IMR-90 (cell line): ENCODE measurements at regions not wholly inside any gene's neighbourhood (a gene's known extent, or its start where the extent isn't known, plus 50 kb on each side); places are given as distances from the start of the nearest gene placed in this dataset.

Experiments used
- ATAC-seq: fragments of 200-7000 bp; cut with Tn5 transposase; 2 replicates; pipeline ENCODE4 v1.9.1; 2020; ENCODE audit warnings: low read depth, mild to moderate bottlenecking, moderate library complexity
- BruUV-seq: library from RNA; stranded (reverse); fragments of 400-500 nt; replicated peaks from 2 replicates; lab custom pipeline; 2021; lab: Mats Ljungman, UMichigan
- CTCF ChIA-PET: fragments of 300-600 bp; formaldehyde crosslinking; extraction: SDS; loops from one replicate; lab custom pipeline; 2021; ENCODE audit warnings: antibody characterized with exemption; lab: Yijun Ruan, JAX
- POLR2A ChIA-PET: fragments of 300-600 bp; sonication (Branson Sonifier 250); formaldehyde crosslinking; loops from one replicate; lab custom pipeline; 2022; ENCODE audit warnings: antibody characterized with exemption; ENCODE audit not compliant: unreplicated experiment; lab: Charles Lee
- DNase-seq: peaks from one replicate; pipeline ENCODE4 v3.0.0; 2013
- H2AFZ ChIP-seq: replicated peaks from 2 replicates; pipeline ENCODE3; 2013; ENCODE audit warnings: low read length, mild to moderate bottlenecking; ENCODE audit not compliant: poor library complexity
- H2AK5ac ChIP-seq: 2 replicates; pipeline ENCODE4 v1.6.1; 2013; ENCODE audit warnings: low read depth, low read length, inconsistent platforms
- H2AK9ac ChIP-seq: replicated peaks from 2 replicates; pipeline ENCODE3; 2013; ENCODE audit warnings: mild to moderate bottlenecking, low read depth, low read length, moderate library complexity; ENCODE audit not compliant: poor library complexity
- H2BK120ac ChIP-seq: 2 replicates; pipeline ENCODE4 v1.6.1; 2013; ENCODE audit warnings: low read depth, low read length, inconsistent platforms
- H2BK15ac ChIP-seq: 3 replicates; pipeline ENCODE4 v1.6.1; 2013; ENCODE audit warnings: low read depth, low read length, inconsistent platforms
- H2BK20ac ChIP-seq: 2 replicates; pipeline ENCODE4 v1.6.1; 2013; ENCODE audit warnings: low read depth, mild to moderate bottlenecking, inconsistent platforms, low read length, moderate library complexity
- H2BK5ac ChIP-seq: 2 replicates; pipeline ENCODE4 v1.6.1; 2013; ENCODE audit warnings: mild to moderate bottlenecking, low read depth, low read length, inconsistent platforms; ENCODE audit not compliant: poor library complexity, severe bottlenecking
- H3K14ac ChIP-seq: replicated peaks from 2 replicates; pipeline ENCODE4 v1.6.1; 2013; ENCODE audit warnings: low read depth, low read length, inconsistent platforms
- H3K18ac ChIP-seq: 2 replicates; pipeline ENCODE4 v1.6.1; 2013; ENCODE audit warnings: low read depth, low read length, control low read depth
- H3K23ac ChIP-seq: 2 replicates; pipeline ENCODE4 v1.6.1; 2013; ENCODE audit warnings: low read depth, low read length, inconsistent platforms
- H3K27ac ChIP-seq: 2 replicates; pipeline ENCODE4 v1.5.1; 2013; ENCODE audit warnings: mild to moderate bottlenecking, control low read depth, low read length; ENCODE audit not compliant: insufficient read depth
- H3K27me3 ChIP-seq: 2 replicates; pipeline ENCODE4 v1.6.1; 2013; ENCODE audit warnings: low read length; ENCODE audit not compliant: control insufficient read depth, insufficient read depth
- H3K36me3 ChIP-seq: 2 replicates; pipeline ENCODE4 v1.6.1; 2013; ENCODE audit warnings: low read length, mixed read lengths; ENCODE audit not compliant: control insufficient read depth, insufficient read depth
- H3K4ac ChIP-seq: 2 replicates; pipeline ENCODE4 v1.6.1; 2013; ENCODE audit warnings: low read depth, low read length, inconsistent platforms
- H3K4me1 ChIP-seq: 2 replicates; pipeline ENCODE4 v1.6.1; 2013; ENCODE audit warnings: low read length, mixed read lengths; ENCODE audit not compliant: control insufficient read depth, insufficient read depth
- H3K4me2 ChIP-seq: 2 replicates; pipeline ENCODE4 v1.6.1; 2013; ENCODE audit warnings: low read depth, mild to moderate bottlenecking, control low read depth, low read length, moderate library complexity
- H3K4me3 ChIP-seq: 2 replicates; pipeline ENCODE4 v1.5.1; 2013; ENCODE audit warnings: low read depth, mild to moderate bottlenecking, control low read depth, low read length, moderate library complexity; ENCODE audit not compliant: insufficient read depth
- H3K56ac ChIP-seq: 2 replicates; pipeline ENCODE4 v1.6.1; 2013; ENCODE audit warnings: low read length, inconsistent platforms; ENCODE audit not compliant: insufficient read depth; ENCODE audit errors: extremely low read depth
- H3K79me1 ChIP-seq, 2 experiments: 2 replicates each; pipeline ENCODE4 v1.6.1; 2013; ENCODE audit warnings: low read length in 2 of 2, inconsistent platforms in 1 of 2, low read depth in 1 of 2
- H3K9ac ChIP-seq: 2 replicates; pipeline ENCODE4 v1.6.1; 2013; ENCODE audit warnings: low read depth, low read length, control low read depth
- H3K9me1 ChIP-seq: 2 replicates; pipeline ENCODE4 v1.6.1; 2013; ENCODE audit warnings: low read length, inconsistent platforms; ENCODE audit not compliant: insufficient read depth
- H3K9me3 ChIP-seq: 2 replicates; pipeline ENCODE4 v1.6.1; 2013; ENCODE audit warnings: low read length; ENCODE audit not compliant: control insufficient read depth, insufficient read depth
- H4K20me1 ChIP-seq: 2 replicates; pipeline ENCODE4 v1.6.1; 2013; ENCODE audit warnings: low read length, inconsistent platforms; ENCODE audit not compliant: insufficient read depth
- H4K5ac ChIP-seq: 2 replicates; pipeline ENCODE4 v1.6.1; 2013; ENCODE audit warnings: mild to moderate bottlenecking, low read depth, low read length, control low read depth
- H4K8ac ChIP-seq, 2 experiments: 2 replicates each; pipeline ENCODE4 v1.6.1; 2013; ENCODE audit warnings: low read depth in 2 of 2, low read length in 2 of 2, control low read depth in 1 of 2, inconsistent platforms in 1 of 2
- H4K91ac ChIP-seq: 2 replicates; pipeline ENCODE4 v1.6.1; 2013; ENCODE audit warnings: low read depth, low read length, inconsistent platforms; ENCODE audit not compliant: insufficient read depth
- BHLHE40 ChIP-seq: fragments of 150-350 bp; IDR thresholded peaks from 2 replicates; pipeline ENCODE4 v1.6.1; 2016; ENCODE audit warnings: mild to moderate bottlenecking, low read depth, low read length
- NFE2L2 ChIP-seq: fragments of 150-350 bp; IDR thresholded peaks from 2 replicates; pipeline ENCODE4 v1.6.1; 2016; ENCODE audit warnings: low read depth, mild to moderate bottlenecking, low read length
- WGBS, 2 experiments: methylation state at CpG; one replicate each; pipeline versions ENCODE4 v1.1.5 to v1.1.7; 2013; ENCODE audit warnings: missing lambda C conversion rate in 2 of 2; ENCODE audit not compliant: insufficient read length in 1 of 2; ENCODE audit errors: extremely low coverage in 2 of 2; 5-methylcytosine and 5-hydroxymethylcytosine counted together
- dilution Hi-C: fragments of 300-500 bp; cut with HindIII; formaldehyde crosslinking; loops from one replicate; pipeline ENCODE4 v1.14.3; 2018; ENCODE audit warnings: low sequenced_read_pairs; ENCODE audit not compliant: unreplicated experiment
- in situ Hi-C: fragments of 300-500 bp; cut with MboI; formaldehyde crosslinking; loops from 3 replicates; pipeline ENCODE4 v1.14.3; 2019; ENCODE audit warnings: low sequenced_read_pairs, inconsistent platforms, mixed read lengths
- intact Hi-C: fragments of 100-400 bp; cut with micrococcal nuclease; formaldehyde crosslinking; loops from 2 replicates; pipeline ENCODE4 v1.10.0; 2022

GRCh38 chrX:13433298-13433605, 113.4 kb upstream of the ATXN3L start:
- no CpG with 5 or more reads among the region's 2 CpGs for WGBS, 2 experiments
- no peak overlapping the region; the same call in 1 of the 2 replicates for H4K91ac ChIP-seq
- no peaks in the 10 kb centered on the region for H3K27me3 ChIP-seq
- H2BK120ac ChIP-seq, result peak overlapping the region; percentile 82
- H2AFZ ChIP-seq, result no peak overlapping the region
- TF ChIP-seq NFE2L2 (peak; percentile 10; the same call in 1 of the 2 replicates), BHLHE40 (no peak)
- peak overlapping the region; percentile 58 for H3K18ac ChIP-seq
- peak; percentile 84 for DNase-seq
- H2BK5ac ChIP-seq, result peak overlapping the region; percentile 95
- dilution Hi-C loops, result no loop called here
- peak overlapping the region; percentile 34; the same call in 1 of the 2 replicates for H3K56ac ChIP-seq
- H4K5ac ChIP-seq, result peak overlapping the region; percentile 19
- H3K4me2 ChIP-seq, result no peak overlapping the region
- ChIA-PET POLR2A (no interaction called here), CTCF (no interaction called here)
- H3K4me3 ChIP-seq, result no peak overlapping the region
- H3K4me1 ChIP-seq, result peaks cover 6% of the 10 kb centered on the region
- peak overlapping the region; percentile 90 for H3K4ac ChIP-seq
- no peak overlapping the region for H3K23ac ChIP-seq
- H2AK9ac ChIP-seq, result no peak overlapping the region
- intact Hi-C loops, result loop anchor here (2.0 to 5.0 kb wide), 2 partner anchors 39 to 54 kb away; no protein-coding TSS in a partner anchor
- ATAC-seq, result peak; percentile 10; the same call in 1 of the 2 replicates
- peak overlapping the region; percentile 65; the same call in 2 of the 3 replicates for H2BK15ac ChIP-seq
- no peaks in the 10 kb centered on the region for H3K79me1 ChIP-seq
- in situ Hi-C loops, result no loop called here
- H2BK20ac ChIP-seq, result peak overlapping the region; percentile 69; the same call in 1 of the 2 replicates
- H4K8ac ChIP-seq, result peak overlapping the region in 1 of 2 experiments; percentile 72; a peak in 3 of 4 replicates
- BruUV-seq, result no TSS peak
- H3K36me3 ChIP-seq, result no peaks in the 10 kb centered on the region
- H3K9me3 ChIP-seq, result no peaks in the 10 kb centered on the region
- H3K9me1 ChIP-seq, result peaks cover 4% of the 10 kb centered on the region; the same call in 1 of the 2 replicates
- H2AK5ac ChIP-seq, result peak overlapping the region; percentile 28; the same call in 1 of the 2 replicates
- H3K14ac ChIP-seq, result peak overlapping the region; percentile 74
- H4K20me1 ChIP-seq, result no peaks in the 10 kb centered on the region
- H3K27ac ChIP-seq, result peak overlapping the region; percentile 65
- H3K9ac ChIP-seq, result no peak overlapping the region
